SK-N-SH (cell line): ENCODE measurements at regions not wholly inside any gene's neighbourhood (a gene's known extent, or its start where the extent isn't known, plus 50 kb on each side); places are given as distances from the start of the nearest gene placed in this dataset.

Experiments used
- CTCF ChIA-PET: fragments of 300-600, 350-600 bp; formaldehyde crosslinking; extraction: SDS; loops from one replicate; lab custom pipeline; 2021; lab: Yijun Ruan, JAX
- POLR2A ChIA-PET: fragments of 350-600 bp; sonication (Branson Sonifier 250); formaldehyde crosslinking; extraction: SDS; loops from one replicate; lab custom pipeline; 2020; ENCODE audit warnings: antibody characterized with exemption, inconsistent platforms; lab: Yijun Ruan, JAX
- DNase-seq: peaks from one replicate; pipeline ENCODE4 v3.0.0; 2012
- H2AFZ ChIP-seq: fragments of 200-600 bp; sonication (generic); 2 replicates; pipeline ENCODE4 v1.8.1; 2016; ENCODE audit warnings: antibody characterized with exemption, mild to moderate bottlenecking, low read depth
- H3F3A ChIP-seq: fragments of 200-600 bp; sonication (generic); replicated peaks from 2 replicates; pipeline ENCODE3; 2016; ENCODE audit warnings: antibody characterized with exemption, mild to moderate bottlenecking; ENCODE audit not compliant: insufficient read depth
- H3K27ac ChIP-seq, 2 experiments: fragments of 200-500 bp in 1 of 2; fragments of 200-600 bp in 1 of 2; sonication (Bioruptor generic) in 1 of 2; sonication (generic), shearing (Covaris generic) in 1 of 2; 2 replicates each; pipeline versions ENCODE4 v1.5.1 to v1.6.1; 2014 to 2016; ENCODE audit warnings: low read depth in 2 of 2, inconsistent platforms in 1 of 2, low read length in 1 of 2, mild to moderate bottlenecking in 1 of 2, mixed read lengths in 1 of 2
- H3K27me3 ChIP-seq: fragments of 200-600 bp; sonication (generic), shearing (Covaris generic); 2 replicates; pipeline ENCODE4 v1.6.1; 2016; ENCODE audit warnings: mixed run types; ENCODE audit not compliant: insufficient read depth
- H3K36me3 ChIP-seq, 2 experiments: fragments of 200-500 bp in 1 of 2; fragments of 200-600 bp in 1 of 2; sonication (Bioruptor generic) in 1 of 2; sonication (generic) in 1 of 2; replicated peaks in 1 of 2; 2 replicates each; pipeline versions ENCODE3 to v1.5.1; 2014 to 2016; ENCODE audit warnings: low read length in 1 of 2, mild to moderate bottlenecking in 1 of 2; ENCODE audit not compliant: insufficient read depth in 2 of 2, control insufficient read depth in 1 of 2
- H3K4me1 ChIP-seq, 2 experiments: fragments of 200-500 bp in 1 of 2; fragments of 200-600 bp in 1 of 2; sonication (Bioruptor generic) in 1 of 2; sonication (generic), shearing (Covaris generic) in 1 of 2; 2 replicates each; pipeline versions ENCODE4 v1.5.1 to v1.6.1; 2014 to 2016; ENCODE audit warnings: low read depth in 1 of 2, low read length in 1 of 2, mixed run types in 1 of 2; ENCODE audit not compliant: insufficient read depth in 2 of 2, control insufficient read depth in 1 of 2
- H3K4me2 ChIP-seq: fragments of 200-600 bp; sonication (generic), shearing (Covaris generic); 2 replicates; pipeline ENCODE4 v1.6.1; 2017; ENCODE audit warnings: mixed run types
- H3K4me3 ChIP-seq, 2 experiments: fragments of 200-500 bp in 1 of 2; fragments of 200-600 bp in 1 of 2; sonication (Bioruptor generic) in 1 of 2; sonication (generic), shearing (Covaris generic) in 1 of 2; 2 replicates each; pipeline versions ENCODE4 v1.5.1 to v1.8.1; 2014 to 2016; ENCODE audit warnings: low read depth in 2 of 2, inconsistent platforms in 1 of 2, low read length in 1 of 2, mild to moderate bottlenecking in 1 of 2, mixed read lengths in 1 of 2, moderate library complexity in 1 of 2
- H3K79me2 ChIP-seq: fragments of 200-600 bp; sonication (generic); 2 replicates; pipeline ENCODE4 v1.8.1; 2017; ENCODE audit warnings: mild to moderate bottlenecking; ENCODE audit not compliant: insufficient read depth
- H3K9ac ChIP-seq: fragments of 200-600 bp; sonication (generic); 2 replicates; pipeline ENCODE4 v1.6.1; 2017; ENCODE audit warnings: mixed run types
- H3K9me2 ChIP-seq: fragments of 200-600 bp; sonication (generic); 2 replicates; pipeline ENCODE4 v1.6.1; 2017; ENCODE audit warnings: mixed run types
- H3K9me3 ChIP-seq: fragments of 200-600 bp; sonication (generic); 2 replicates; pipeline ENCODE4 v1.6.1; 2017; ENCODE audit warnings: mixed run types, mild to moderate bottlenecking, moderate library complexity
- H4K20me1 ChIP-seq: fragments of 200-600 bp; sonication (generic); 2 replicates; pipeline ENCODE4 v1.6.1; 2017; ENCODE audit warnings: mild to moderate bottlenecking, mixed run types; ENCODE audit not compliant: insufficient read depth
- CTCF ChIP-seq: fragments of 200-600 bp; sonication (generic); IDR thresholded peaks from 2 replicates; pipeline ENCODE4 v1.6.1; 2017; ENCODE audit warnings: antibody characterized with exemption, mild to moderate bottlenecking, moderate library complexity
- EZH2phosphoT487 ChIP-seq: fragments of 200-600 bp; sonication (generic); IDR thresholded peaks from 2 replicates; pipeline ENCODE4 v1.6.1; 2017; ENCODE audit warnings: low read depth, mixed run types, mild to moderate bottlenecking, antibody characterized with exemption, moderate library complexity, borderline replicate concordance
- FOSL2 ChIP-seq: IDR thresholded peaks from 2 replicates; pipeline ENCODE4 v1.4.0; 2012; ENCODE audit warnings: low read depth, mild to moderate bottlenecking, moderate library complexity, borderline replicate concordance
- GATA2 ChIP-seq: sonication (generic); formaldehyde crosslinking; IDR thresholded peaks from 2 replicates; pipeline ENCODE4 v1.5.0; 2020; ENCODE audit warnings: mild to moderate bottlenecking, missing genetic modification reagents
- MAX ChIP-seq: IDR thresholded peaks from 2 replicates; pipeline ENCODE4 v1.4.0; 2012; ENCODE audit warnings: low read depth
- MXI1 ChIP-seq: IDR thresholded peaks from 2 replicates; pipeline ENCODE4 v1.6.1; 2012; ENCODE audit warnings: mild to moderate bottlenecking, low read depth, low read length, improper control_type of control experiment
- NFIC ChIP-seq: IDR thresholded peaks from 2 replicates; pipeline ENCODE4 v1.4.0; 2012; ENCODE audit warnings: borderline replicate concordance
- POLR2AphosphoS5 ChIP-seq: IDR thresholded peaks from 2 replicates; pipeline ENCODE4 v1.6.1; 2012; ENCODE audit warnings: low read depth, low read length
- RAD21 ChIP-seq: IDR thresholded peaks from 2 replicates; pipeline ENCODE4 v1.6.1; 2012; ENCODE audit warnings: mild to moderate bottlenecking, low read length
- RCOR1 ChIP-seq: fragments of 150-350 bp; IDR thresholded peaks from 2 replicates; pipeline ENCODE4 v1.6.1; 2017; ENCODE audit warnings: antibody characterized with exemption, low read length
- RFX5 ChIP-seq: IDR thresholded peaks from 2 replicates; pipeline ENCODE4 v1.6.1; 2012; ENCODE audit warnings: mild to moderate bottlenecking, improper control_type of control experiment, low read length
- RXRA ChIP-seq: IDR thresholded peaks from 2 replicates; pipeline ENCODE4 v1.4.0; 2012; ENCODE audit warnings: low read depth, mild to moderate bottlenecking, borderline replicate concordance
- SMC3 ChIP-seq: IDR thresholded peaks from 2 replicates; pipeline ENCODE4 v1.6.1; 2012; ENCODE audit warnings: low read depth, low read length, improper control_type of control experiment
- TCF12 ChIP-seq: IDR thresholded peaks from 2 replicates; pipeline ENCODE4 v1.4.0; 2012
- USF2 ChIP-seq: fragments of 150-350 bp; IDR thresholded peaks from 2 replicates; pipeline ENCODE4 v1.6.1; 2017; ENCODE audit warnings: antibody characterized with exemption, low read length, low read depth, borderline replicate concordance
- ZBTB33 ChIP-seq: IDR thresholded peaks from 2 replicates; pipeline ENCODE4 v1.4.0; 2012; ENCODE audit warnings: low read depth, borderline replicate concordance
- WGBS: methylation state at CpG from one replicate; pipeline ENCODE4 v1.1.6; 2017; ENCODE audit warnings: low lambda C conversion rate; 5-methylcytosine and 5-hydroxymethylcytosine counted together

- no peak for TF ChIP-seq USF2
- no peak for TF ChIP-seq RXRA
- TF ChIP-seq RFX5 = no peak
- no peak for TF ChIP-seq RCOR1
- no peak for TF ChIP-seq SMC3
- no peak for TF ChIP-seq NFIC
Measured at GRCh38 chr13:40490086-40490758, 176.2 kb downstream of the FOXO1 start (continued).

GRCh38 chr13:40492511-40492910 lies 173.9 kb downstream of the FOXO1 start:
- Histone ChIP-seq H3K4me1 (peaks cover 0 to 7% of the 10 kb centered on the region in 2 experiments; a peak in 1 of 4 replicates), H3K79me2 (no peaks in the 10 kb centered on the region), H3K36me3 (no peaks in the 10 kb centered on the region), H2AFZ (no peak overlapping the region), H3K4me2 (no peak overlapping the region), H3F3A (no peaks in the 10 kb centered on the region), H3K4me3 (no peak overlapping the region), H3K9me3 (no peaks in the 10 kb centered on the region), H3K9me2 (no peaks in the 10 kb centered on the region), H3K27me3 (no peaks in the 10 kb centered on the region), H4K20me1 (no peaks in the 10 kb centered on the region), H3K27ac (no peak overlapping the region), H3K9ac (no peak overlapping the region)
- DNase-seq = no peak
- ChIA-PET POLR2A (no interaction called here), CTCF (no interaction called here)
- 68% methylated on average over 9 of the region's 9 CpGs for WGBS
- no peak for TF ChIP-seq FOSL2
- TF ChIP-seq MXI1 = no peak
- TF ChIP-seq POLR2AphosphoS5 = no peak
- TF ChIP-seq SMC3 = no peak
- no peak for TF ChIP-seq CTCF
- no peak for TF ChIP-seq TCF12
- TF ChIP-seq ZBTB33 = no peak
- TF ChIP-seq MAX = no peak
- no peak for TF ChIP-seq RAD21
- TF ChIP-seq GATA2 (CRISPR knock-in tag) = no peak
- no peak for TF ChIP-seq EZH2phosphoT487
